GM19468 (cell line): ENCODE measurements at regions not wholly inside any gene's neighbourhood (a gene's known extent, or its start where the extent isn't known, plus 50 kb on each side); places are given as distances from the start of the nearest gene placed in this dataset.
"Not testable (repeated sequence)": the region's sequence is repeated elsewhere in the genome, so short reads cannot be mapped to it uniquely, and the experiment has no call there.

Source experiments
- ATAC-seq: cut with Tn5 transposase; IDR thresholded peaks from one replicate; pipeline ENCODE4 v1.9.1; 2021; ENCODE audit warnings: mild to moderate bottlenecking, moderate library complexity, moderate number of reproducible peaks; ENCODE audit not compliant: unreplicated experiment; ENCODE audit errors: extremely low read depth

- ATAC-seq: no peak
Observed at GRCh38 chr9:26789959-26790358, 102.6 kb downstream of the CAAP1 start.

DNA sequence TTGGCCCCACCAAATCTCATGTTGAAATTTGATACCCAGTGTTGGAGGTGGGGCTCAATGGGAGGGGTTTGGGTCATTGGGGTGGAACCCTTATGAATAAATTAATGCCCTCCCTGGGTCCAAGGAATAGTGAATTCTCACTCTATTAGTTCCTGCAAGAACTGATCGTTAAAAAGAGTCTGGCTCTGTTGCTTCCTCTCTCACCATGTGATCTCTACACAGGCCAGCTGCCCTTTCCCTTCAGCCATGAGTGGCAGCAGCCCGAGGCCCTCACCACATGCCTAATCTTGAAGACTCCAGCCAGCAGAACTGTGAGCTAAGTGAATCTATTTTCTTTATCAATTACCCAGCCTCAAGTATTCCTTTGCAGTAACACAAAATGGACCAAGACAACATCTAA lies 106.0 kb downstream of the CAAP1 start:
- no peak for ATAC-seq

- no peak for ATAC-seq
Observed at GRCh38 chr9:26782899-26783298, 109.7 kb downstream of the CAAP1 start.

GRCh38 chr9:26781906-26782305 lies 110.7 kb downstream of the CAAP1 start:
- no peak for ATAC-seq

GRCh38 chr9:26780307-26780706 lies 112.3 kb downstream of the CAAP1 start:
- not testable (repeated sequence) for ATAC-seq

DNA sequence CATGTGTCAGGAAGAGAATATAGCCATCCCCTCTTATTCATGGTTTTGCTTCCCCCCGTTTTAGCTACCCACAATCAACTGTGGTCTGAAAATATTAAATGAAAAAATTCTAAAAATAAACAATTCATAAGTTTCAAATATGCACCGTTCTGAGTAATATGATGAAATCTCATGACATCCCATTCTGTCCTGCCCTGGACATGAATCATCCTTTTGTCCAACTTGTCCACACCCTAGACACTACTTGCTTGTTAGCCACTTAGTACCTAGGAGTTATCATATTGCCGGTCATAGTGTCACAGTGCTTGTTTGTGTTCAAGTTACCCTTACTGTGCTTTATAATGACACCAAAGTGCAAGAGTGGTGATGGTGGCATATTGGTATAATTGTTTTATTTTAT lies 113.5 kb downstream of the CAAP1 start:
- no peak for ATAC-seq

GRCh38 chr9:26775391-26775790 lies 117.2 kb downstream of the CAAP1 start:
- no peak for ATAC-seq

- ATAC-seq: no peak
Observed at GRCh38 chr9:26773056-26773455, 119.5 kb downstream of the CAAP1 start.

- ATAC-seq: no peak
Observed at GRCh38 chr9:26770821-26771220, 121.8 kb downstream of the CAAP1 start.

DNA sequence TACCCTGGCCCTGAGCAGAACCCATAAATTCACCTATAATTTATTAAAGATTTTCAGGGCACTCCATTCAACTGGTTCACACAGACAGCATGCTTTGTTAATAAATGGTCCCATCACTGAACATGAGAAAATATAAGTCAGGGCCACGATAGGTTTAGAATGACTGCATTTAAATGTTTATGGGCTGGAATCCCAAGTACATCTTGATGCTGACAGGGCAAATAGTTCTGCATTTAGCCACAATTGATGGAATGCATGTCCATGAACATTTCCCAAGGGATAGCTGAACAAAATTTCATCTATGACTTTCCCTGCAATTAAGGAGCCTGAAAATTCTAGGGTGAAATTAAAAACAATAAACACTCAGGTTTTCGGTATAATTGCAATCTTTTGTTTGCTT lies 124.5 kb downstream of the CAAP1 start:
- no peak for ATAC-seq

GRCh38 chr9:26760675-26761074 lies 131.9 kb downstream of the CAAP1 start:
- no peak for ATAC-seq

DNA sequence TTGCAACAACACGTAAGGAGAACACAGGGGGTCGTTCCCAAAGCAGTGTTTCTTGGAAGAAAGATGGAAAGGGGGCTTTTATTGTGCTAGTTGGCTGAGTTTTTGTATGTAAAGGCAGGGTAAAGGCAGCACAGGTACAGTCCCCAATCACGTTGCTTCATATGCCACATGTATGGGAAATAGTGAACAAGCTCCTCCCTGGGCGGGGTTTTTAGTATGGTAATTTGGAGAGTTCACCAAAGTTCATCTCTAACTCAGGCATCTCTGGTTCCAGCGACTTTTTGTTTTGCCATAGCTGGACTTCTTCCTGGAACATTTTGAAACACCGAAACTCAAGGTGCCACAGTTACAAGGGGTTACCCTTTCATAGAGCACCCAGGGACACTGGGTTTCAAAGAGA lies 133.9 kb downstream of the CAAP1 start:
- ATAC-seq: no peak

DNA sequence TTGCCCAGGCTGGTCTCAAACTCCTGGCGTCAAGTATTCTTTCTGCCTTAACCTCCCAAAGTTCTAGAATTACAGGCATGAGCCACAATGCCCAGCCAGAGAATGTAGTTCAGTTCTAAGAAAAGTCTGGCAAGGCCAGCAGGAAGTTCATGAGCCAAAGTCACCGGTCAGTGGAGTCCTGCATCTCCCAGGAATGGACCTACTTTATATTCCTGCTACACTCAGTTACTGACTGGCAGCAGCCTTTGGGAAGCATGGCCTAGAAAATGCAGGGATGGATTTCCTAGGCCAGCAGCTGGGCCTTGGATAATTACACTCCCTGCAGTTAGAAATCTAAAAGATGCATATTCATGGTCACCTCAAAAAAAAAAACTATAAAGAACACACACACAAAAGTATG lies 135.7 kb downstream of the CAAP1 start:
- ATAC-seq: no peak

DNA sequence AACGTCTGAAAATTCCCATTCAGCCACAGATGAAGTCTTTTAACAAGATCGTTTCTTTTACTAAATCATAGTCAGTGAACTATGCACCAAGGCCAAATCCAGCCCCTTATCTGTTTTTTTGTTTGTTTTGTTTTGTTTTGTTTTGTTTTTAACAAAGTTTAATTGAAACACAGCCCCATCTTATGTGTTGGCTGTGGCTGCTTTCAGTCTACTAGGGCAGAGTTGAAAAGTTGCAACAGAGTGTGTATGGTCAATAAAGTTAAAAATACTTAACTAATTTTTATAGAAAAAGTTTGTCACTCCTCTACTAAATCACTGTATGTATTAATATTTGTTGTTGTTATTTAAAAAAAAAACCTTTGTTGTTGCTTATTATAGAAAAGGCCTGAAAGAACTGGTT lies 137.1 kb downstream of the CAAP1 start:
- no peak for ATAC-seq

GRCh38 chr9:26754509-26755164 lies 138.0 kb downstream of the CAAP1 start:
- no peak for ATAC-seq

- no peak for ATAC-seq
Observed at GRCh38 chr9:26753971-26754370, 138.6 kb downstream of the CAAP1 start.

DNA sequence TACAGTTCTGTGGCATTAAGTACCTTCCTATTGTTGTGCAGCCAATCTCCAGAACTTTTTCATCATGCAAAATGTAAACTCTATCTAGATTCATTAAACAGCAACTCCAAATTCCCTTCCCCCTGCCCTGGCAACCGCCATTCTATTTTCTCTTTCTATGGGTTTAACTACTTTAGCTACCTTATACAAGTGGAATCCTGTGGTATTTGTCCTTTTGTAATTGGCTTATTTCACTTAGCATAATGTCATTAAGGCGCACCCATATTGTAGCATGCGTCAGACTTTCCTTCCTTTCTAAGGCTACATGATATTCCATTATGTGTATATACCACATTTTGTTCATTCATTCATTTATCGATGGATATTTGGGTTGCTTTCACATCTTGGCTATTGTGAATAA lies 142.4 kb downstream of the CAAP1 start:
- no peak for ATAC-seq

GRCh38 chr9:26748449-26749058 lies 144.0 kb downstream of the CAAP1 start:
- no peak for ATAC-seq

DNA sequence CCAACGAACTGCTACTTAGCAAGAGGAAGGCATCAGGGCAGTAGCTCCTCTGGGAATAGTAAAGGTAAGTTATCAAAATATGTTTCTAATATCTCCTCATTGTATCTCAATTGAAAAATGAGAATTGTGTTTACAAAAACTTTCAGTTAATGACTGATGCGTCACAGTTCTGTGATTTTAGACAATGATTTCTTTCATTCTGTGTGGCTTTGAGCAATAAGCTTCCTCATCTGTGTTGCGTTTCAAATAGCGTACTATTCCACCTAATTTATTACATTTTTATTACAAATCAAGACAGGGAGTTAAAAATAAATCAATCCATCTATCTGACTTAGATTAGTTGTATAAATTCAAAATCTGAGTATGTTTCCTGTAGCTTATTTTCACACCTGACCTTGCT lies 145.0 kb downstream of the CAAP1 start:
- no peak for ATAC-seq

DNA sequence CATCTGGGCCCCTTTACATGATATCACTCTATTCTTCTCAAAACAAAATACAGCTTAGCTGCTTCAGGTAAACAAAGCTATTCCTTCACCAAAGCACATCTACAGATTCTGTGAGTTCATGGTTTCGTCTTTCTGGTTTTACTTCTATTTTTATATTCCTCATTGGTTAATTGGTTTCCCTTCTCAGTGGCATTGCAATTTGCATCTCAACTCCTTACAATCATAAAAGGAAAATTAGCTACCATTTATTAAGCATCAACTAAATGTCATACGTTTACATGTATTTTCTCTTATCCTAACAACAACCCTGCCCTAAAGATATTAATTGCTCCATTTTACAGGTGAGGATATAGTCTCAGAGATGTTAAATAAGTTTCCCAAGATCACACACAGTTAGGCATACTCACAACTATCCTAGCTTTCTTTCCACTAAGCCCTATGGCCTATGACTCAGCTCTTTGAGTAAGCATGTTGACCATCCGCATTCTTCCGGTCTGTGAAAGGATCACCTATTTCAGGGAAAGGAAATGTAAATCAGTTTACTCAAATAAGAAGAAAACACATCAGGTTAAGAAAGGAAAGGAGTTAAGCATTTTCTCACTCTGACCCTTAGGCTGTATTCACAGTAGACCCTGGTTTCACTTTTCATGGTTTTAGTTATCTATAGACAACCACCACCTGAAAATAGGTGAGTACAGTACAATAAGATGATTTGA lies 146.1 kb downstream of the CAAP1 start:
- peak; percentile 88 for ATAC-seq

- ATAC-seq: no peak
Observed at GRCh38 chr9:26745111-26745510, 147.5 kb downstream of the CAAP1 start.
